NT2/D1 (cell line): ENCODE measurements at regions not wholly inside any gene's neighbourhood (a gene's known extent, or its start where the extent isn't known, plus 50 kb on each side); places are given as distances from the start of the nearest gene placed in this dataset.

ENCODE experiments used
- YY1 ChIP-seq: IDR thresholded peaks from 2 replicates; pipeline ENCODE4 v1.6.1; 2011; ENCODE audit not compliant: insufficient read length, insufficient read depth
- ZNF274 ChIP-seq: IDR thresholded peaks from 2 replicates; pipeline ENCODE4 v1.6.1; 2011; ENCODE audit warnings: mild to moderate bottlenecking, low read depth, low read length

- no peak for TF ChIP-seq ZNF274
- TF ChIP-seq YY1 = no peak
Measured at GRCh38 chr13:48813518-48813917, 159.8 kb downstream of the CYSLTR2 start.
